HK-2 (cell line): ENCODE measurements at regions not wholly inside any gene's neighbourhood (a gene's known extent, or its start where the extent isn't known, plus 50 kb on each side); places are given as distances from the start of the nearest gene placed in this dataset.
"Not testable (repeated sequence)": the region's sequence is repeated elsewhere in the genome, so short reads cannot be mapped to it uniquely, and the experiment has no call there.

Source experiments
- DNase-seq: peaks from one replicate; pipeline ENCODE4 v3.0.0-alpha.2; 2018; ENCODE audit not compliant: unreplicated experiment

DNA sequence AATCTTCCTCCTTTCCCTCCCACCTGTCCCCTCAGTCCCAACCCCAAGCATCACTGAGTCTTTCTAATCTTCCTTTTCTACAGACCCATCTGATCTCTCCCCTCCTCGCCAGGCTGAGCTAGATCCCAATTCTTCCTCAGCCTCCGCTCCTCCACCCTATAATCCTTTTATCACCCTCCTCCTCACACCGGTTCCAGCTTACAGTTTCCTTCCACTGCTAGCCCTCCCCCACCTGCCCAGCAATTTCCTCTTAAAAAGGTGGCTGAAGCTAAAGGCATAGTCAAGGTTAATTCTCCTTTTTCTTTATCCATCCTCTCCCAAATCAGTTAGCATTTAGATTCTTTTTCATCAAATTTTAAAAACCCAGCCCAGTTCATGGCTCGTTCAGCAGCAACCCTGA lies 470.6 kb upstream of the NUDT12 start:
- DNase-seq = not testable (repeated sequence)

DNA sequence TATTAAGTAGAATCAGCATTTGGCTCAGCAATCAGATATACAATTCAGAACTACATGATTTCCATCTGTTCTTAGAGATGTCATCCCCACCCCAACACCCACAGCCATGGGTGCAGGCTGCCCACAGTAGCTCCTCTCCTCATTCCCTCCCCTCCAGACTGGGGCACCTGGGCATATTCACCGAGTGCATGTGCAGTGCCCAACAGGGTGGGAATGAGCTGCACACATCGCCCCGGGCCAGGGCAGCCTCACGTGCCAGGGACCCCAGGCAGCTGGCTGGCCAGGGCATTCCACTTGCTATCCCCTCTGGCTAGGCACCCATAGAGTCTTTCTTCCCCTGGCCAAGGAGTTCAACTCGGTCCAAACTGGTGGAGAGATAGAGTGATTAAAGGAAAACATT lies 461.9 kb upstream of the NUDT12 start:
- DNase-seq = no peak

DNA sequence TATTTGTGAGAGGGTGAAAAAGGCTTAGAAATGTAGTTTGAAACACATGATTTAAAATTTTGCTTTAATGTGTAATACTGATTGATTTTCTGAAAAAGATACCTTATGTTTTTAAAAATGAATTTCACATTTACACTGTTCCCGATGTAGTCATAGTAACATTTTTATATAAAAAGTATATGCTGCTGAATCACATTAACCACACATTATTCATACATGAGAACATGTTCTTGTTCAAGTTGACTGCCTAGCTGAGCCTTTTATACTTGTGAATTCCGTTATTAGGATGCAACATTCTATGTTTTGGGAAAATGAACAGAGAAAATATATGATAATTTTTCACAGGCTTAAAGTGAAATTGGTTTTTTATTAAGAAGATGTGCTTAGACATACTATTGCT lies 461.1 kb upstream of the NUDT12 start:
- no peak for DNase-seq

DNA sequence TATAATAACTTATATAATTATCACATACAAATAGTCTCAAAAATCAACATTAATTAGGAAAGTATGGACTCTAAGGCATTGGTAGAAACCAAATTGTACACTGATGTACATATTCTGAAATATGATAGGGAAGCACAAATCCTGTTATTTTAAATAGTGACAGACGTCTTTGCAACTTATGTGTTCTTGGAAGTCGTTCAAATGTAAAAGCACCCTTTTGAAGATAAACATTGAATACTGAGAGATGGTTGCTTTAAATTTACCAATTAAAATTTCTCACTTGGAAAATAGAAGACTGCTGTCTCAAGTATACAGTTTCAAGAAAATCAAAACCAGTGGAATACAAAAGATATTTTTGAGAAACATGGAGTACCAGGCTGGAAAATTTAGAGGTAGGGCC lies 457.4 kb upstream of the NUDT12 start:
- no peak for DNase-seq

DNA sequence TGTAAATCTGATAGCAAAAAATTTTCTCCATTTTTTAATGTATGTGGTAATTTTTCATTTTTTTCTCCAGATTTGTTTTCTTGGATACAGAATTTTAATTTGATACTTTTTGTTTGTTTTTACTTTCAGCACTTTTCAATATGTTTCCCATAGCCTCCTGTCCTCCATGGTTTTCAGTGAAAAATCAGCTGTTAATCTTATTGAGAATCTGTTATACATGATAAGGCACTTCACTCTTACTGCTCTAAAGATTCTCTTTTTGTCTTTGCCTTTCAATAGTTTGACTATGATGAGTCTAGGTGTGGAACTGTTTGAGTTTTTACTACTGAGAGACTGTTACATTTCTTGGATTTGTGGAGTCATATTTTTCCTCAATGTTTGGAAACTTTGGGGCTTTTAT lies 455.7 kb upstream of the NUDT12 start:
- no peak for DNase-seq

DNA sequence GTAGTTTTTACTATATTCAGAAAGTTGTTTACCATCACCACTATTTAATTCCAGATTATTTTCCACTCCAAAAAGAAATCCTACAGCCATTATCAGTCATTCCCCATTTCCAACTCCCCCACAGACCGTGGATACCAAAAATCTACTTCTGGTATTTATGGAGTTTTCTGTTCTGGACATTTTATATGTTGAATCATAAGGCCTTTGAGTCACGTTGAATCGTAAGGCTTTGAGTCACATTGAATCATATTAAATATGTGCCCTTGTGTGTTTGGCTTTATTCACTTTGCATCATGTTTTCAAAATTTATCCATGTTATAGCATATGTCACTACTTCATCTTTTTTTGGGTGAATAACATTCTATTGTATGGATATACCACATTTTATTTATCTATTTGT lies 454.1 kb upstream of the NUDT12 start:
- no peak for DNase-seq

DNA sequence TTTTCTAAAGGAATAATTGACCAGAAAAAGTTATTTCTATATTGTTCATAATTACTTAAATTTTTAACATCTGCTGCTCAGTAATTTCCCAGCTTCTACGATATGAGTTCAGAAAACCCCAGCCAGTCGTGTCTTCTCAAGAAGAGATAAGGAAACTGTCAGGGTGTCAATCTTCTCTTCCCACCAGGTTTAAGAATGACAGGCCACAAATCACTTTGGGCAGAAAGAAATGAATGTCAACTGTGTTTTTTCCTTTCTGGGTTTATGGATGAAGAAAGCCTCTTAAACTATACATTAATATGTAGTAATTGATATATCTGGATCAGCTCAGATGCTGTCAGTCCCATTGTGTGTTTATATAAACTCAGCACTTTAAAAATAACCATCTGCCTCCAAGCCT lies 453.2 kb upstream of the NUDT12 start:
- no peak for DNase-seq

DNA sequence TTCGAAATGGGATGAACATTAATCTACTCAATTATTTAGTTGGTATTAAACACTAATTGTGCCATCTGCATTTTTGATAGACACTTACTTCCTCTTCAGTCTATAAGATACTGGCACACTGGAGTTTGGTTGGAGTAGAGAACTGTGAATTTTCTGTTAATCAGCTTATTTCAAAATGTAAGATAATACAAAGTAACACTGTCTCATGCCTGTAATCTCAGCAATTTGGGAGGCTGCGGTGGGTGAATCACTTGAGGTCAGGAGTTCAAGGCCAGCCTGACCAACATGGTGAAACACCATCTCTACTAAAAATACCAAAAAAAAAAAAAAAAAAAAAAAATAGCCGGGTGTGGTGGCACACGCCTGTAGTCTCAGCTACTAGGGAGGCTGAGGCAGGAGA lies 440.2 kb upstream of the NUDT12 start:
- DNase-seq = not testable (repeated sequence)

DNA sequence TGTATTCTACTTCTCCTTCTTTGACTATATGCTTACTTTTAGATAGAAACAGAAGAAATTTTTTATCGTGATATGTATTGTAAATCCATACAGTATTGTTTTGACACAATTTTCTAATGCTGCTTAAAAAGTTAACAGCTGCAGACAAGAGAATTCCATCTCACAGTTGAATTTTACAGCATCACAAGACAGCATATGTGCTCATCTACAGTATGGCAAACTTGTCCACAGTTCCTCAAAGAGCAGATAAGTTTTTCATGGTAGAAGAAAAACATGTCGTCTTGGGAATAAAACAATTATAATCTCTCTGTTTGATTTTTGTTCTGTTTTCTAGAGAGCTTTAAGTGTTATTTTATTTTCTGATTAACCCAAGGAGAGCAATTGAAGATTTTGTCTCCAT lies 438.5 kb upstream of the NUDT12 start:
- no peak for DNase-seq

DNA sequence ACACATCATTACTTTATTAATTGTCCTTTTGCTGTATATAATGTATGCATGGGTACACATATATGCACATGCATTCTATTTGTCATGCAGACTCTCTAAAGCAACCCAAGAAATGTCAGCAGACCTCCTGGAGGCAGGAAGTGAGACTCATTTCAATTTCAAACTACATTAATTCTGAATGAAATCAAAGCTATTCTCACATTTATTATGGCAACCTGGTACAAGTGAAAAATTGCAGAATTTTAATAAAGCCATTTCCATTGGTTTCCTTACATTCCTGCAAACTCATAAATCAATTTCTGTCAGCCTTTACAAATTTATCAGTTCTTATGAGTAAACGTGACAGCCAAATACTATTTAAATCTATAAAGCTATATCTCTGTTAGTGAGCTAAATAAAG lies 430.4 kb upstream of the NUDT12 start:
- no peak for DNase-seq

DNA sequence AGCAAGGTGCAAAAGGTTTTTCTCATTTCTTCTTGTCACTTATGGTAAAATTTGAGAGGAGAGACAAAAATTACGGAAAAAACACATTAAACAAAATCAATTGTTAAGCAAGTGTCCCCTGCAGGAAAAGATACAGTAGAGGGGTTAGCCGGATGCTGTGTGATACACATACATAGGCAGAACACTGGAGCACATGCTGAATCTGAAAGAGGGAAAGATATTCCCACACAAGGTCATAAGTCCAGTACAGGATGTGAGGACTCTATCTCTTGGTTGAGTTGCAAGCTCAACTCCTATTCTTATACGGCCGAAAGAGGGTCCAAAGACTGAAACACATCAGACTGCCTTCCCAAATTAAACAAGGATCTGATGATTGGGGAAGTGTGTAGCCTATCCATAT lies 427.5 kb upstream of the NUDT12 start:
- no peak for DNase-seq

DNA sequence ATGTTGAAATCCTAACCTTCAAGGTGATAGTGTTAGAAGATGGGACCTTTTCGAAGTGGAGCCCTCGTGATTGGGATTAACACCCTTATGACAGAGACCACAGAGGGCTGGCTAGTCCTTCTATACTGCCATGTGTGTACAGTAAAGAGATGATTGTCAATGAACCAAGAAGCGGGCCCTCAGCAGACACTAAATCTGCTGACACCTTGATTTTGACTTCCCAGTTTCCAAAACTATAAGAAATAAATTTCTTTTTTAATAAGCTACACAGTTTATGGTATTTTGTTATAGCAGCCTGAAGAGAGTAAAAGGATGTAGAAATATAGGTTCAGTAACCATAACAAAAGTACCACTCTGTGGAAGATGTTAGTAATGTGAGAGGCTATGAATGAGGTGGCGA lies 419.0 kb upstream of the NUDT12 start:
- no peak for DNase-seq

DNA sequence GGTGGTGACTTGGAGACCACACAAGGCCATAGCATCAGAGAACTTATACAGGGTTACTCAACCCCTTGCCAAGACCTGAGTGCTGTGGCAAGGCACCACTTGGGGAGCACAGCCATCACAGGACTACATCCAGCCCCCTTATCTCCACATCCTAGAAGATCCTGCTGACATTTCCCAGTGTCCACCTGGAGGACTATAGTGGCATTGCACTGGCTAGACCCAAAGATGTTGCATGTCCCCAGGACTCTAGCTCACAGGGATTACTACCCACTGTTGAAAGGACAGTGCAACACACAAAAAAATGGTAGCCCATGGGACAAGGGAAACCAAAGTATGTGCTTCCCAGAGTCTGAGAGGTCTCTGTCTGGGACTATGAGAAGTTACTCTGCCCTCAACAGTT lies 411.1 kb upstream of the NUDT12 start:
- no peak for DNase-seq

DNA sequence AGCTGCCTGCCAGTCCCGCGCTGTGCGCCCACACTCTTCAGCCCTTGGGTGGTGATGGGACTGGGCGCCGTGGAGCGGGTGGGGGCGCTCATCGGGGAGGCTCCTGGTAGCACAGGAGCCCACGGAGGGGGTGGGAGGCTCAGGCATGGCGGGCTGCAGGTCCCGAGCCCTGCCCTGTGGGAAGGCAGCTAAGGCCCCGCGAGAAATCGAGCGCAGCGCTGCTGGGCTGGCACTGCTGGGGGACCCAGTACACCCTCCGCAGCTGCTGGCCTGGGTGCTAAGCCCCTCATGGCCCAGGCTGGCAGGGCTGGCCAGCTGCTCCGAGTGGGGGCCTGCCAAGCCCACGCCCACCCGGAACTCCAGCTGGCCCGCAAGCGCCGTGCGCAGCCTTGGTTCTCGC lies 403.7 kb upstream of the NUDT12 start:
- DNase-seq = not testable (repeated sequence)

DNA sequence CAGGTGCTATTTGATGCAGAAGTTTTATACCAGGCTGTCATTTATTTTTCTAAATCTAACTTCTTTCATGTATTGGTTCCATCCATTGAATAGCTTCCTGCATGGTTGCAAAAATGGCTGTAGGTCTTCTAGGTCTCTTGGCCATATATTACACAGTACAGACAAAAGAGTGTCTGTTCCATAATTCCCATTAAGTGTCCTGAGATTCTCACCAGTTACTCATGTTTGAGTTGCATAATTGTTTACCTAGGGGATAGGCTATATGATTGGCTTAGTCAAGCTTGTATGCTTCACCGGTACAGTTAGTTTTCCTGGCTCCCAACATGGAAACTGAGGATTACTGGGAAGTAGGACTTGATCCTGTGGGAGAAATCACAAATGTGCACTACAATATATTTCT lies 399.4 kb upstream of the NUDT12 start:
- DNase-seq = no peak

DNA sequence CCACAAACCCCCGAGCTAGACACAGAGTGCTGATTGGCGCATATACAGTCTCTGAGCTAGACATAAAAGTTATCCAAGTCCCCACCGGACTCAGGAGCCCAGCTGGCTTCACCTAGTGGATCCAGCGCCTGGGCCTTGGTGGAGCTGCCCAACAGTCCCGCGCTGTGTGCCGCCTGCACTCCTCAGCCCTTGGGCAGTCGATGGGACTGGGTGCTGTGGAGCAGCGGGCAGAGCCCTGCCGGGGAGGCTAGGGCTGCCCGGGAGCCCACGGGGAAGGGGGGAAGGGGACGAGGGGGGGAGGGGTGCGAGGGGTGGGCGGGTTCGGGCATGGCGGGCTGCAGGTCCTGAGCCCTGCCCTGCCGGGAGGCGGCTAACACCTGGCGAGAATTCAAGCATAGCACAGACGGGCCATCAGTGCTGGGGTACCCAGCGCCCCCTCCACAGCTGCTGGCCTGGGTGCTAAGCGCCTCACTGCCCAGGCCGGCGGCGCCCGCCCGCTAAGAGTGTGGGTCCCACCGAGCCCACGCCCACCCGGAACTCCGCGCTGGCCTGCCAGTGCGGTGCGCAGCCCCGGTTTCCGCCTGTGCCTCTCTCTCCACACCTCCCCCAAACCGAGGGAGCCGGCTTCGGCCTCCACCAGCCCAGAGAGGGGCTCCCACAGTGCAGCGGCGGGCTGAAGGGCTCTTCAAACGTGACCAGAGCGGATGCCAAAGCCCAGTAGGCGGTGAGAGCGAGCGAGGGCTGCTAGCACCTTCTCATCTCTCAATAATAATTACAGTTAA lies 391.2 kb upstream of the NUDT12 start:
- no peak for DNase-seq

DNA sequence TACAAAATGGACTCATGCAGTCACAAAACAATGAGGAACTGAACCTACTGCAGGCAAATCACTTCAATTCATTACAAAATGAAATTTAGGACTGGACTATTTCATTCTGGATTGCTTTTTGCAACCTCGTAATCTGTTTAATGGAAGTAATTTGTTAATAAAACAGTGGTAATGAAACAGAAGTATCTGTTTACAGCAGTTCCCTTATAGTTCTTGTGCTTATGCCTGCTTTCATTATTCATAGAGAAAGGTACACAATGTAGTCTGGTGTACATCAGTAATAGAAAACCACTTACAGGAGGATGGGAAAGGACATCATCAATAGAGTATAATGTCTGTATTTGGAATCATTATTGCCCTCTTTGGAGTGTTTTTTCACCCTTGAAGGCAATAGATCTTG lies 389.2 kb upstream of the NUDT12 start:
- no peak for DNase-seq

DNA sequence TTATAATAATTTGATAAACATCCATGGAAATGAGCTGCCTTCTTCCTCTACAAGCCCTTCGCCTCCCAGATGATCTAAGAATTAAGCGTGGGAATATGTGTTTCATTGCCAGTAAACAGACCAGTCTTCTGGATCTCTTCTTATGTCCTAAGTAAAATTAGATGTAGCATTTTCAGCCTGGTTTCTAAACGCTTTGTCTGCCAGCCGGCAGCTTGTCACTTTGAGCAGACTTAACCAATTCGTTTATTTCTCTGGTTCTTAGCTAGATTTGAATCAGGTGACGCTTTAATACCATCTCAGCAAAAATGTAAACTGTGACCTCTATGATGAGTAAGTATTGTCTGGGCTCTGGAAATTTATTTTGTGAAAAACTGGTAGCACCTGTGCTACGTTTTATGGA lies 380.6 kb upstream of the NUDT12 start:
- DNase-seq = no peak

DNA sequence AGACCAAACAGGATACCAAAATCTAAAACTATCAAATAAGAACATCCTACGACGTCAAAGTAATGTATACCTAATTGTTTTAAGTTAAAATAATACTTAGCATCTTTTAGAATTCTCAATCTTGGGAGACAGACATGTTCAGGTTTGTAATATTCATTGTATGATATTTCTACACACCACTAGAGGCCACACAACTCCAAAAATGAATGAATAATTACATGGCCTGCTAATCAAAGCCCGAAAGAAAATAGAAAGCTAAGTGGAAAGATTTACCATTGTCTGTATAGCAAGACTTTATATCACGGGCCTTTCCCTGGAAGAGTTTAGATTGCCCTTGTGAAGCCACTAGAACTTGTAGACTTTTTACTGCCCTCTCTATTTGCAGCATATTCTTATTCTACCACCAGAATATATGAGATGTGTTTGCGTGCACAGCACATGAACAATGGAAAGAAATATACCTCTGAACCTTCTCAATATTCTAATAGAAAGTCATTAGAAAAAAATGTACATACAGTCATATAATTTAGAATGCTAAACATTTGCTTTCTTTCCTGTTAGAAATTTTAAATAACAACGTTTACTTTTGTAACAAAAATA lies 380.1 kb upstream of the NUDT12 start:
- no peak for DNase-seq

DNA sequence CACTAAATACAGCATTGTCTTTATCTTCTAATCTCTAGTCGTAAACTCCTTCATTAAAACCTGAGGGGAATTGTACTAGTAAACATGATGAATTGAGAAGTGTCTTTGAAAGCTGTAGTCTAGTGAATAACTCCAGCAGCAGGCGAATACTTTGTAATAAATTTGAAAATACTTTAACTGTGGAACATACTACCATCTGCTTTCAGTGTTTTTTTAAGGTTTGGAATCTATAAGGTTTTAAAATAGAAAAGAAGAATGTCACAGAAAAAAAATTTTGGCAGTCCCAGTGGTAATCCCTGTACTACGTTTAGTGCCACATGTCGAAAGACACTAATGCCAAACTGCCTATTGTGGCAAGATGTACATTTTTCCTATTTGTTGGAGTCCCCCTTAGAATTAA lies 379.0 kb upstream of the NUDT12 start:
- DNase-seq = no peak

DNA sequence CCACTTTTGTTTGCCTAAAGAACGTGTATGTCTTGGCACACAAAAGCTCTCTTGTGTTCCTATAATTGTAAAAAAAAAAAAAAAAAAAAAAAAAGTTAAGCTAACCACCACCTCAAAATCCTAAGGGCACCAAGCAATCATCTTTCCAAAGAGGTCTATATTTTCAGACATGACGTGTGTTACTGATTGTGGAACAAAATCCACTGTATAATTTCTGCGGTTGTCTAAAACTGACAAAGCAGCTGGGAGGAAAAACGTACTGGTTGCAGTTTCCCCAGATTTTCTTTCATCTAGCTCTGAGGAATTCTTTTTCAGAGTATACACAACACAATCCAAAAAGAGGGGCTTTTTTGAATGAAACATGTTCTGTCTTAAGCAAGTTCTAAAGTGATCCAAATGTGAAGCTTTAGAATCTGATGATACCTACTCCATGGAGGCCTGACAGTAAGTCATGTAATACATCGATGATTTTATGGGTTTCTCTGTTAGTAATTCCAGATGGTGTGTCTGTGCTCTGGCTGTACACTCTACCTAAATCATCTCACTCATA lies 375.6 kb upstream of the NUDT12 start:
- no peak for DNase-seq

DNA sequence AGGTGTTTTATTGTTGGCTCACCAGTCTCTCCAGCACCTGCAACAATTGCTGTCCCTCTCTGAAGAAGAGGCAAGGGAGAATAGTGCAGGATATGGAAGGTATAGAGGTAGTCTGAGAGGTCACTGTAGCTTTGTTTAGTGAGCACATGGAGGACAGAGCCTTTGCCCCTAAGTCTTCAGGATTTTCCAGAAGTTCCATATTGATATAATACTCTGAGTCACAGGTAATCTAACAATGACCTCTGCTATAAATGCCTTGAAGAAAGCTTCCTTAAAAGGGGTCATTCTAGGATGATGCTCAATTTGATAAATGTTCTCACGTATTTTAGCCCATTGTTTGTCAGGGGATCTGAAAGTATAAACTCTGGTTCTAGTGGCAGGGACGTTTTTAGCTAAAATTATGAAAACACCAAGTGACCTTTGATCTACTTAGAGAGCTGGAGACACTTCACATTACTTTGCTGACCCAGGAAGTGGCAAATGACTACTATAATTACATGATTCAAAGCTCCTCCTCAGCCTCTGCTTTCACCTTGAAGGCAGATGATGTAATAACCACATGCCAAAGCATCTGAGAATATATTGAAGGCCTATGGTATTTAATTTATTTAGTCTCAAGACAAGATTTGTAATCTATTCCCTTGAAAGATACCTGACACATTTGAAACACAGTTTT lies 366.9 kb upstream of the NUDT12 start:
- DNase-seq = no peak

DNA sequence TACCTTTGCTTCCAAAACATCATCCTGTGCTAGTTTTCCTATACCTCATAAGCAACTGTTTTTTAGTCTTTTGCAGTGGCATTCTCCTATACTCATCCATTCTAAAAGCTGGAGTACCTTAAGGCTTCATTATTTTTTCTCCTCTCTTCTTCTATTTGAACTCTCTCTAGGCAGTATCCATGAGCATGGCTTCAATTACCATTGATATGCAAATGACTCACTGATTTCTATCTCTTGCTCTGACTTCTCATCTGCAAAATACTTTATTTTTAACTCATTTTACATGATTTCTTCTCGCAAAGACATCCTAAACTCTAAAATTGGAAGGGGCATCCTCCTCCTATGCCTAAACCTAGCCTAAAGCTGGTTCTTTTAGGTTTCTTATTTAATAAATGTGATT lies 365.1 kb upstream of the NUDT12 start:
- DNase-seq = no peak
